GM23338 (cell line): ENCODE measurements at regions not wholly inside any gene's neighbourhood (a gene's known extent, or its start where the extent isn't known, plus 50 kb on each side); places are given as distances from the start of the nearest gene placed in this dataset.

Experiments
- ATAC-seq: fragments of 200-7000 bp; cut with Tn5 transposase; 3 replicates; pipeline ENCODE4 v1.9.1; 2020
- DNase-seq: peaks from one replicate; pipeline ENCODE4 v3.0.0-alpha.2; 2015; ENCODE audit warnings: low spot score
- H2AFZ ChIP-seq: fragments of 200-600 bp; sonication (generic); 2 replicates; pipeline ENCODE4 v1.8.0; 2016; ENCODE audit warnings: antibody characterized with exemption, mild to moderate bottlenecking, moderate library complexity
- H3F3A ChIP-seq: fragments of 200-600 bp; sonication (generic); replicated peaks from 2 replicates; pipeline ENCODE4 v1.8.0; 2017; ENCODE audit warnings: antibody characterized with exemption, mixed run types, low read depth
- H3K27ac ChIP-seq: fragments of 200-600 bp; sonication (generic); 2 replicates; pipeline ENCODE4 v1.6.1; 2016; ENCODE audit warnings: low read depth
- H3K27me3 ChIP-seq: fragments of 200-600 bp; sonication (generic); 2 replicates; pipeline ENCODE4 v1.8.0; 2016; ENCODE audit warnings: mild to moderate bottlenecking, mixed run types, moderate library complexity; ENCODE audit not compliant: insufficient read depth
- H3K36me3 ChIP-seq: fragments of 200-600 bp; sonication (generic); 2 replicates; pipeline ENCODE4 v1.8.0; 2016; ENCODE audit warnings: mild to moderate bottlenecking; ENCODE audit not compliant: insufficient read depth
- H3K4me1 ChIP-seq: fragments of 200-600 bp; sonication (generic); 2 replicates; pipeline ENCODE4 v1.8.0; 2016; ENCODE audit warnings: mild to moderate bottlenecking, moderate library complexity; ENCODE audit not compliant: insufficient read depth
- H3K4me2 ChIP-seq: fragments of 200-600 bp; sonication (generic); 2 replicates; pipeline ENCODE4 v1.7.1; 2017; ENCODE audit warnings: mixed run types
- H3K4me3 ChIP-seq: fragments of 200-600 bp; sonication (generic); 2 replicates; pipeline ENCODE4 v1.6.1; 2016; ENCODE audit warnings: mixed run types
- H3K79me2 ChIP-seq: fragments of 200-600 bp; sonication (generic); replicated peaks from 2 replicates; pipeline ENCODE4 v1.8.0; 2017; ENCODE audit warnings: mild to moderate bottlenecking; ENCODE audit not compliant: insufficient read depth
- H3K9me2 ChIP-seq: fragments of 200-600 bp; sonication (generic); 2 replicates; pipeline ENCODE4 v1.8.0; 2017; ENCODE audit not compliant: insufficient read depth
- H4K20me1 ChIP-seq: fragments of 200-600 bp; sonication (generic); replicated peaks from 2 replicates; pipeline ENCODE4 v1.8.0; 2017; ENCODE audit warnings: mild to moderate bottlenecking; ENCODE audit not compliant: insufficient read depth
- H3K27ac Mint-ChIP-seq: 2 replicates; pipeline ENCODE4 v1.8.0; 2020; ENCODE audit warnings: inconsistent platforms, mild to moderate bottlenecking, moderate library complexity, mixed read lengths
- H3K27me3 Mint-ChIP-seq: 3 replicates; pipeline ENCODE4 v1.8.0; 2022; ENCODE audit warnings: low read depth, mild to moderate bottlenecking, moderate library complexity, mixed read lengths, inconsistent platforms; ENCODE audit not compliant: insufficient read depth, poor library complexity
- H3K36me3 Mint-ChIP-seq: 3 replicates; pipeline ENCODE4 v1.8.0; 2021; ENCODE audit warnings: low read depth, mild to moderate bottlenecking, inconsistent platforms, moderate library complexity, mixed read lengths
- H3K4me1 Mint-ChIP-seq: 3 replicates; pipeline ENCODE4 v1.8.0; 2020; ENCODE audit warnings: mild to moderate bottlenecking, inconsistent platforms, mixed read lengths
- H3K4me3 Mint-ChIP-seq: 3 replicates; pipeline ENCODE4 v1.8.0; 2021; ENCODE audit warnings: moderate library complexity, mild to moderate bottlenecking, inconsistent platforms, mixed read lengths
- H3K9me3 Mint-ChIP-seq: 3 replicates; pipeline ENCODE4 v1.8.0; 2020; ENCODE audit warnings: moderate library complexity, mild to moderate bottlenecking, inconsistent platforms, mixed read lengths
- CREB1 ChIP-seq: fragments of 250-450 bp; sonication (Bioruptor Pico); IDR thresholded peaks from 2 replicates; pipeline ENCODE4 v1.5.0; 2020; ENCODE audit warnings: low read depth, mild to moderate bottlenecking, moderate library complexity
- CTCF ChIP-seq, 2 experiments: fragments of 200-600 bp in 1 of 2; sonication (generic) in 1 of 2; conservative IDR thresholded peaks; 2 replicates each; pipeline versions ENCODE4 v1.5.1 to v1.6.1; 2016 to 2017; ENCODE audit warnings: antibody characterized with exemption in 2 of 2, low read depth in 2 of 2, mild to moderate bottlenecking in 2 of 2, moderate library complexity in 1 of 2
- ETS1 ChIP-seq: IDR thresholded peaks from 2 replicates; pipeline ENCODE4 v1.6.1; 2016; ENCODE audit warnings: antibody characterized with exemption
- EZH2 ChIP-seq: fragments of 200-600 bp; sonication (generic); IDR thresholded peaks from one replicate; pipeline ENCODE4 v1.8.0; 2017; ENCODE audit warnings: antibody characterized with exemption, mild to moderate bottlenecking, low read depth; ENCODE audit not compliant: unreplicated experiment
- EZH2phosphoT487 ChIP-seq: fragments of 200-600 bp; sonication (generic); IDR thresholded peaks from one replicate; pipeline ENCODE4 v1.8.1; 2018; ENCODE audit warnings: antibody characterized with exemption; ENCODE audit not compliant: unreplicated experiment
- JUNB ChIP-seq: IDR thresholded peaks from one replicate; pipeline ENCODE4 v1.6.1; 2016; ENCODE audit warnings: antibody characterized with exemption; ENCODE audit not compliant: unreplicated experiment
- NANOG ChIP-seq: IDR thresholded peaks from 2 replicates; pipeline ENCODE4 v1.6.1; 2016; ENCODE audit warnings: antibody characterized with exemption, borderline replicate concordance
- POLR2AphosphoS5 ChIP-seq: IDR thresholded peaks from 2 replicates; pipeline ENCODE4 v1.6.1; 2016; ENCODE audit warnings: antibody characterized with exemption, low read depth
- REST ChIP-seq: IDR thresholded peaks from one replicate; pipeline ENCODE4 v1.6.1; 2018; ENCODE audit warnings: antibody characterized with exemption; ENCODE audit not compliant: unreplicated experiment
- STAT1 ChIP-seq: IDR thresholded peaks from one replicate; pipeline ENCODE4 v1.6.1; 2016; ENCODE audit warnings: antibody characterized with exemption; ENCODE audit not compliant: unreplicated experiment
- ZNF114 ChIP-seq: fragments of 250-450 bp; sonication (Bioruptor Pico); IDR thresholded peaks from 2 replicates; pipeline ENCODE4 v1.5.0; 2020; ENCODE audit warnings: mild to moderate bottlenecking, moderate library complexity
- ZNF331 ChIP-seq: fragments of 250-450 bp; sonication (Bioruptor Pico); IDR thresholded peaks from 2 replicates; pipeline ENCODE4 v1.5.0; 2020; ENCODE audit warnings: low read depth, mild to moderate bottlenecking, moderate library complexity
- ZNF462 ChIP-seq: fragments of 250-450 bp; sonication (Bioruptor Pico); IDR thresholded peaks from 2 replicates; pipeline ENCODE4 v1.5.0; 2020; ENCODE audit warnings: mild to moderate bottlenecking, moderate library complexity

- no peak overlapping the region for H2AFZ ChIP-seq
- Mint-ChIP-seq H3K4me3 (peak overlapping the region; percentile 9; the same call in 1 of the 3 replicates), H3K9me3 (no peaks in the 10 kb centered on the region), H3K27me3 (no peaks in the 10 kb centered on the region), H3K36me3 (no peaks in the 10 kb centered on the region), H3K4me1 (peaks cover 21% of the 10 kb centered on the region), H3K27ac (no peak overlapping the region)
- no peak overlapping the region for H3K4me3 ChIP-seq
- no peaks in the 10 kb centered on the region for H3K79me2 ChIP-seq
- peaks cover 12% of the 10 kb centered on the region; the same call in 1 of the 2 replicates for H3K4me1 ChIP-seq
- DNase-seq: no peak
- no peaks in the 10 kb centered on the region for H4K20me1 ChIP-seq
- H3K4me2 ChIP-seq: peak overlapping the region; percentile 55
- no peaks in the 10 kb centered on the region for H3K36me3 ChIP-seq
- H3F3A ChIP-seq: no peaks in the 10 kb centered on the region
- H3K27ac ChIP-seq: no peak overlapping the region
- no peaks in the 10 kb centered on the region for H3K9me2 ChIP-seq
- no peaks in the 10 kb centered on the region for H3K27me3 ChIP-seq
- peak; percentile 48 for ATAC-seq
- TF ChIP-seq ZNF114 (no peak), POLR2AphosphoS5 (no peak), EZH2 (no peak), REST (no peak), ETS1 (no peak), ZNF462 (CRISPR knock-in tag) (no peak), STAT1 (no peak), CREB1 (CRISPR knock-in tag) (no peak), JUNB (no peak), CTCF (conservative IDR thresholded peaks at IDR 0.05; ENCODE audit: low read depth in 2 of 2) (no peak), EZH2phosphoT487 (no peak), ZNF331 (CRISPR knock-in tag) (no peak), NANOG (no peak)
Measured at GRCh38 chrX:17968367-17968766, 107.3 kb upstream of the RAI2 start.
